HG02943 (cell line): ENCODE measurements at regions not wholly inside any gene's neighbourhood (a gene's known extent, or its start where the extent isn't known, plus 50 kb on each side); places are given as distances from the start of the nearest gene placed in this dataset.
"Not testable (repeated sequence)": the region's sequence is repeated elsewhere in the genome, so short reads cannot be mapped to it uniquely, and the experiment has no call there.

Experiments
- ATAC-seq: cut with Tn5 transposase; IDR thresholded peaks from one replicate; pipeline ENCODE4 v1.9.1; 2021; ENCODE audit warnings: mild to moderate bottlenecking, low read depth, moderate library complexity; ENCODE audit not compliant: unreplicated experiment

DNA sequence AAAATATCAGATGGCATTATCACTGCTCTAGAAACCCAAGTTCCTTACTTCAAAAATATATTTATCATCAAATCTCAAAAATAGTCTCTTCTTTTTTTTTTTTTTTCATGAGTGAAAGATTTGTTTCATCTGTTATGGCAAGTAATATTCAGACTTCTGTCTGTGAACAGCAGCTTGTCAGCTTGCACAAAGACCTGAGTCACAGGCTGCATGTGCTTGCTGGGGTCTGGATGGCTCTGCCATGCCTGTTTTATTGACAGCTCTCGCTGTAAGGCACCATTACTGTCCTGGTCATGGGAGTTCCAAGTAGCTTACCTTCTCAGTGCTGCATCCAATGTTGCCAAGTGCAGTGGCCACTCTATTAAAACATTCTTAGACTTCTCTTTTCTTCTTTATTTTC lies 456.4 kb downstream of the GADD45G start:
- no peak for ATAC-seq

GRCh38 chr9:90062982-90063381 lies 458.2 kb downstream of the GADD45G start:
- ATAC-seq = no peak

- no peak for ATAC-seq
Measured at GRCh38 chr9:90064248-90064647, 459.4 kb downstream of the GADD45G start.

- ATAC-seq = no peak
Measured at GRCh38 chr9:90064971-90065370, 460.2 kb downstream of the GADD45G start.

DNA sequence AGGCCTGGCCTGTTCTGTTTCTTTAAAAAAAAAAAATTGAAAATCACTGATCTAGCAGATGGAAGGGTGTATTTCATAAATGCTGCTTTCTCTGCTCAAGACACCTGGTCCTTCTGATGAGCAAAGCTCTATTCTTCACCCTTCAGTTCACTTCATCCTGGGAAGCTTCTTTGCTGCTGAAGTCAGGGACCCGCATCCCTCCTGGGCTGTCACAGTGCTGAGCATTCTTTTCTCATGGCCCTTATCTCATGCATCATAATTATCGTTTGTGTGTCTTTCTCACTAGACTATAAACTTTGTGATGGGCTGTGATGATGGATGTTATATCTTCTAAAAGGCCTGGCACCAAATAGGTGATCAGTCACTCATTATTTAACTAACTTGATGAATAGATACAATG lies 461.0 kb downstream of the GADD45G start:
- ATAC-seq = no peak

DNA sequence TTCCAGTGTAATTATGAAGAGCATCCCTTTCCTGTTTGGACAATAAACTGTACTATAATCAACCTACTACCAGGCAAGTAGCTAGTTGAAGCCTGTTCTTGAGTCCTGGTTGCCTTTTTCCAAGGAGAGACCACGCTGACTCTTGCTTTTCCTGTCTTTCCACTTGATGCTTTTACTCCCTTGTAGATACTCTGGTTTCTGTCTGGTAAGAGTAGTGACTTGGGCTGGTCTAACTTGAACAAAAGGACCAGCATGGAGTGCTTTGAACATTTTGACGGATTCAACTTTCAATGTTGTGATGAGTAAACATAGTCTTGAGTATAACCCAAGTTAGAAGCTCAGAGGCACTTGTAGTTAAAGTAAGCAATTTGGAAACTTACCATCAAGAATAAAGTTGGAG lies 464.3 kb downstream of the GADD45G start:
- ATAC-seq = no peak

DNA sequence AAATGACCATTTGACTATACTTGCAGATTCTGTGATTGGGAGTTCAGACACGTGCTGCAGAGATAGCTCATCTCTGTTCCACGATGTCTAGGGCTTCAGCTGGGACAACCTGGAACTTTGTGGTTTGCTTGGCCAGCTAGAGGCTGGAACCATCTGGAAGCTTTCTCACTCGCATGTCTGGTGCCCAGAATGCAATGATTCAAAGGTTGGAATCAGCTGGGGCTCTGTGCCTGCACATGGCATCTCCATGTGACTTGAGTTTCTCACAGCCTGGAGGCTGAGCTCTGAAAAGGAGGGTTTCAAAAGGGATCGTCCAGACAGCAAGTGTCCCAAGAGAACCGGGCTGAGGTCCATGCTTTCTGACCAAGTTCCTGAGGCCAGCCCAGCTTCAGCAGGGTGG lies 465.2 kb downstream of the GADD45G start:
- no peak for ATAC-seq

- ATAC-seq = no peak
Measured at GRCh38 chr9:90070469-90070868, 465.7 kb downstream of the GADD45G start.

GRCh38 chr9:90070931-90071660 lies 466.3 kb downstream of the GADD45G start:
- ATAC-seq = no peak

GRCh38 chr9:90073186-90073945 lies 468.6 kb downstream of the GADD45G start:
- ATAC-seq = no peak

DNA sequence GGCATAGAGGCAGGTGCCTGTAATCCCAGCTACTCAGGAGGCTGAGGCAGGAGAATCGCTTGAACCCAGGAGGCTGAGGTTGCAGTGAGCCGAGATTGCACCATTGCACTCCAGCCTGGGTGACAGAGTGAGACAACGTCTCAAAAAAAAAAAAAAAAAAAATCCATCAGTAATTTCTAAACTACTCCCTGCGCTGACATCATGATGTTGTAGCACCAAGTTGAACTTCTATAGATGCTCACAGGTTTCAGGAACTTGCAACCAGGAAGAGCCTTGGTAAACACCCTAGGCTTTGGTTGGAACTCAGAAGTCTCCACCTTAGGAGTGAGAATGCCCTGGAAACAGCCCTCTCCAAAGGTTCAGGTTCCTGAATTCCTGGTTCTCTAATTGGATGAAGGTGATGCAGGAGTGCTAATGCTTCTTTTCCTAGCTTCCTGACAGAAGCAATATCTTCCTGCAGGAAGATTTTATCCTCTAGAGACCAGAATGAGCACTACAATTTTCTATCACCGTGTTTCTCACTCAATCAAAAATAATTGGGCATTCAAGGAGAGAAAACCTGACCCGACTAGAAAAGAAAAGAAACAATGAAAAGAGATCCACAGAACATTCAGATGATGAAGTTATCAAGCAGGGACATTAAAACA lies 469.6 kb downstream of the GADD45G start:
- no peak for ATAC-seq

- ATAC-seq = not testable (repeated sequence)
Measured at GRCh38 chr9:90077598-90077997, 472.8 kb downstream of the GADD45G start.

GRCh38 chr9:90078988-90079421 lies 474.2 kb downstream of the GADD45G start:
- no peak for ATAC-seq

DNA sequence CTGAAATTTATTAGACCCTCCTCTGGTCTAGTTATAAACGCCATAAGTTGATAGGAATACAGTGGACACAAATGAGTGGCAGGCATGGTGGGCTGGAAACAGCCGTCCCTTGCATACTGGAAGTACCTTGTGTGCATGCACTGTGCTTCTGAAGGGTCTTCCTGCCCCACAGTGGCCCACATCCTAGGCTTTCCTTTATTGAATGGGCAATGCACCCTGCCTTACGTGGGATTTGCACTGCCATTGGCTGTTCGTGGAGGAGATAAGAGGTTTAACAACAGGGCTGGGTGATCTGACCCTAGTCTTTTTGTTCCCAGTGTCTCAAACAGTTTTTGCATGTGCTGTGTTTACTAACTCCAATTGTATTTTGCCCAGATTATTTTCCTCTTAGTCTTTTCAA lies 480.8 kb downstream of the GADD45G start:
- no peak for ATAC-seq

- no peak for ATAC-seq
Measured at GRCh38 chr9:90086101-90086511, 481.3 kb downstream of the GADD45G start.

GRCh38 chr9:90088434-90088833 lies 483.6 kb downstream of the GADD45G start:
- ATAC-seq = no peak

GRCh38 chr9:90088856-90089255 lies 484.0 kb downstream of the GADD45G start:
- ATAC-seq = no peak

GRCh38 chr9:90090997-90091396 lies 486.2 kb downstream of the GADD45G start:
- no peak for ATAC-seq

- ATAC-seq = no peak
Measured at GRCh38 chr9:90092508-90092907, 487.7 kb downstream of the GADD45G start.

GRCh38 chr9:90095682-90096081 lies 490.9 kb downstream of the GADD45G start:
- ATAC-seq = no peak

GRCh38 chr9:90097237-90097636 lies 492.4 kb downstream of the GADD45G start:
- no peak for ATAC-seq
